Endothelial cell of umbilical vein (primary cell): ENCODE measurements at regions not wholly inside any gene's neighbourhood (a gene's known extent, or its start where the extent isn't known, plus 50 kb on each side); places are given as distances from the start of the nearest gene placed in this dataset.

Experiments
- BruUV-seq: library from RNA; stranded (reverse); fragments of 400-500 nt; replicated peaks from 2 replicates; lab custom pipeline; 2021; lab: Mats Ljungman, UMichigan
- CTCF ChIA-PET: fragments of 300-600, 350-600 bp; sonication (Branson Sonifier 250); formaldehyde crosslinking; loops from one replicate; lab custom pipeline; 2021; ENCODE audit warnings: antibody characterized with exemption, inconsistent platforms; lab: Charles Lee
- POLR2A ChIA-PET: fragments of 300-600, 350-600 bp; sonication (Branson Sonifier 250); formaldehyde crosslinking; loops from one replicate; lab custom pipeline; 2021; ENCODE audit warnings: antibody characterized with exemption, inconsistent platforms; lab: Charles Lee
- DNase-seq: peaks from one replicate; pipeline ENCODE4 v3.0.0-alpha.2; 2011; ENCODE audit warnings: low read depth, low spot score
- FAIRE-seq: peaks from 2 replicates; lab custom pipeline; 2011; peaks lifted over from hg19 to GRCh38; lab: Jason Lieb, UNC
- H2AFZ ChIP-seq: 2 replicates; pipeline ENCODE4 v1.6.0; 2012; ENCODE audit warnings: low read depth, low read length, control low read depth, inconsistent platforms
- H3K27ac ChIP-seq: 2 replicates; pipeline ENCODE4 v1.5.1; 2011; ENCODE audit warnings: low read depth, mild to moderate bottlenecking, control low read depth, low read length, moderate library complexity; ENCODE audit not compliant: insufficient read depth
- H3K27me3 ChIP-seq, 2 experiments: 2 replicates each; pipeline versions ENCODE4 v1.6.0 to v1.6.1; 2011; ENCODE audit warnings: low read length in 2 of 2, mixed read lengths in 1 of 2; ENCODE audit not compliant: control insufficient read depth in 2 of 2, insufficient read depth in 2 of 2
- H3K36me3 ChIP-seq, 2 experiments: 2 replicates in 1 of 2; 3 replicates in 1 of 2; pipeline ENCODE4 v1.5.1; 2011; ENCODE audit warnings: low read length in 2 of 2, mild to moderate bottlenecking in 1 of 2, moderate library complexity in 1 of 2; ENCODE audit not compliant: control insufficient read depth in 2 of 2, insufficient read depth in 2 of 2; ENCODE audit errors: extremely low read depth in 1 of 2
- H3K4me1 ChIP-seq: 3 replicates; pipeline ENCODE4 v1.5.1; 2011; ENCODE audit warnings: mild to moderate bottlenecking, low read length; ENCODE audit not compliant: control insufficient read depth, insufficient read depth; ENCODE audit errors: extremely low read depth
- H3K4me2 ChIP-seq: 2 replicates; pipeline ENCODE4 v1.6.1; 2011; ENCODE audit warnings: low read length, control low read depth, mixed read lengths; ENCODE audit not compliant: insufficient read depth
- H3K4me3 ChIP-seq, 3 experiments: fragments of 200-600 bp in 1 of 3; sonication (generic), shearing (Covaris generic) in 1 of 3; replicated peaks in 1 of 3; 2 replicates each; pipeline ENCODE4 v1.5.1; 2011 to 2016; ENCODE audit warnings: control low read depth in 3 of 3, low read length in 3 of 3, mild to moderate bottlenecking in 2 of 3, inconsistent platforms in 1 of 3, low read depth in 1 of 3, moderate library complexity in 1 of 3; ENCODE audit not compliant: insufficient read depth in 1 of 3
- H3K79me2 ChIP-seq: 2 replicates; pipeline ENCODE4 v1.6.0; 2012; ENCODE audit warnings: low read length, inconsistent platforms; ENCODE audit not compliant: control insufficient read depth, insufficient read depth
- H3K9ac ChIP-seq: replicated peaks from 2 replicates; pipeline ENCODE3; 2011; ENCODE audit warnings: low read length, control low read depth; ENCODE audit not compliant: insufficient read depth; ENCODE audit errors: extremely low read depth
- H3K9me1 ChIP-seq: replicated peaks from 3 replicates; pipeline ENCODE4 v1.6.0; 2011; ENCODE audit warnings: mild to moderate bottlenecking, low read length; ENCODE audit not compliant: control insufficient read depth, insufficient read depth; ENCODE audit errors: extremely low read depth
- H3K9me3 ChIP-seq: replicated peaks from 2 replicates; pipeline ENCODE4 v1.5.1; 2012; ENCODE audit warnings: low read length, inconsistent platforms; ENCODE audit not compliant: control insufficient read depth, insufficient read depth
- H4K20me1 ChIP-seq: replicated peaks from 2 replicates; pipeline ENCODE3; 2011; ENCODE audit warnings: mild to moderate bottlenecking, low read length; ENCODE audit not compliant: control insufficient read depth, insufficient read depth; ENCODE audit errors: extremely low read depth
- CTCF ChIP-seq, 2 donors: IDR thresholded peaks; 1 replicate in 1 of 2; 2 replicates in 1 of 2; pipeline ENCODE4 v1.5.1; 2011; ENCODE audit warnings: low read length in 2 of 2, mild to moderate bottlenecking in 2 of 2, moderate library complexity in 2 of 2, control low read depth in 1 of 2, inconsistent platforms in 1 of 2, low read depth in 1 of 2; ENCODE audit not compliant: insufficient read depth in 1 of 2; ENCODE audit errors: extremely low read depth in 1 of 2
- EZH2 ChIP-seq: IDR thresholded peaks from 2 replicates; pipeline ENCODE4 v1.6.1; 2012; ENCODE audit warnings: borderline replicate concordance, low read depth, mild to moderate bottlenecking, moderate library complexity, low read length, inconsistent platforms; ENCODE audit not compliant: severe bottlenecking
- FOS ChIP-seq: IDR thresholded peaks from 2 replicates; pipeline ENCODE4 v1.6.1; 2011; ENCODE audit warnings: mild to moderate bottlenecking, low read length, moderate library complexity, borderline replicate concordance; ENCODE audit not compliant: insufficient read depth
- GATA2 ChIP-seq: IDR thresholded peaks from 2 replicates; pipeline ENCODE4 v1.7.0; 2011; ENCODE audit warnings: low read depth, mild to moderate bottlenecking, moderate library complexity, mixed read lengths, low read length; ENCODE audit not compliant: insufficient read length, insufficient read depth
- JUN ChIP-seq: IDR thresholded peaks from 2 replicates; pipeline ENCODE4 v1.6.1; 2011; ENCODE audit warnings: borderline replicate concordance, low read depth; ENCODE audit not compliant: insufficient read length, insufficient read depth
- MAX ChIP-seq: IDR thresholded peaks from 2 replicates; pipeline ENCODE4 v1.6.1; 2011; ENCODE audit not compliant: insufficient read depth, insufficient read length
- MYC ChIP-seq: IDR thresholded peaks from one replicate; pipeline ENCODE4 v1.6.1; 2011; ENCODE audit warnings: mild to moderate bottlenecking, low read depth, low read length
- POLR2A ChIP-seq: IDR thresholded peaks from 2 replicates; pipeline ENCODE4 v1.6.1; 2012; ENCODE audit warnings: low read depth, mild to moderate bottlenecking, control low read depth, low read length
- POLR2AphosphoS5 ChIP-seq: IDR thresholded peaks from 2 replicates; pipeline ENCODE4 v1.6.1; 2012; ENCODE audit warnings: low read depth, mild to moderate bottlenecking, control low read depth, low read length, moderate library complexity; ENCODE audit not compliant: insufficient read depth
- dilution Hi-C: fragments of 300-500 bp; cut with MboI; formaldehyde crosslinking; loops from one replicate; pipeline ENCODE4 v1.15.0; 2019; ENCODE audit warnings: low sequenced_read_pairs; ENCODE audit not compliant: extremely low pct_ligation_motif_present
- intact Hi-C: fragments of 100-400 bp; cut with micrococcal nuclease; formaldehyde crosslinking; loops from one replicate; pipeline ENCODE4 v1.10.0; 2022

- H3K4me2 ChIP-seq, result no peak overlapping the region
- H3K4me3 ChIP-seq, result no peak overlapping the region
- POLR2A ChIA-PET, result no interaction called here
- dilution Hi-C loops, result no loop called here
- no peak overlapping the region for H3K27ac ChIP-seq
- no peaks in the 10 kb centered on the region for H3K9me1 ChIP-seq
- no peak overlapping the region for H2AFZ ChIP-seq
- CTCF ChIA-PET, result interaction anchor here (0.6 kb wide), 2 partner anchors 13 to 232 kb away, joined by 3 read pairs; no protein-coding TSS in a partner anchor
- BruUV-seq, result no TSS peak
- TF ChIP-seq CTCF (IDR thresholded peaks at IDR 0.05; ENCODE audit: extremely low read depth in 1 of 2, insufficient read depth in 1 of 2, low read depth in 1 of 2, low read length in 2 of 2) (no peak), JUN (no peak), POLR2AphosphoS5 (no peak), MAX (no peak), MYC (no peak), FOS (no peak), GATA2 (no peak), EZH2 (no peak), POLR2A (no peak)
- H3K79me2 ChIP-seq, result no peaks in the 10 kb centered on the region
- DNase-seq (no peak), FAIRE-seq (no peak)
- H3K4me1 ChIP-seq, result no peaks in the 10 kb centered on the region
- no peak overlapping the region for H3K9ac ChIP-seq
- H3K9me3 ChIP-seq, result no peaks in the 10 kb centered on the region
- no peaks in the 10 kb centered on the region for H3K27me3 ChIP-seq
- H4K20me1 ChIP-seq, result no peaks in the 10 kb centered on the region
- intact Hi-C loops, result no loop called here
- H3K36me3 ChIP-seq, result no peaks in the 10 kb centered on the region
These were observed 148.6 kb downstream of the SYF2 start for GRCh38 chr1:25083481-25084345.
